Neural progenitor cell (in vitro differentiated cells): ENCODE measurements at regions not wholly inside any gene's neighbourhood (a gene's known extent, or its start where the extent isn't known, plus 50 kb on each side); places are given as distances from the start of the nearest gene placed in this dataset.

Source experiments
- DNase-seq: peaks from one replicate; pipeline ENCODE4 v3.0.0-alpha.2; 2016; ENCODE audit warnings: low spot score
- H2AFZ ChIP-seq: fragments of 200-600 bp; sonication (generic); replicated peaks from 2 replicates; pipeline ENCODE4 v1.6.1; 2016; ENCODE audit warnings: antibody characterized with exemption
- H3F3A ChIP-seq: fragments of 200-600 bp; sonication (generic); 2 replicates; pipeline ENCODE4 v1.6.1; 2016; ENCODE audit warnings: antibody characterized with exemption, low read depth
- H3K27ac ChIP-seq: fragments of 200-600 bp; sonication (generic); 2 replicates; pipeline ENCODE4 v1.5.1; 2016; ENCODE audit warnings: mild to moderate bottlenecking
- H3K27me3 ChIP-seq: fragments of 200-600 bp; sonication (generic); 2 replicates; pipeline ENCODE4 v1.6.1; 2016; ENCODE audit warnings: mild to moderate bottlenecking, moderate library complexity
- H3K36me3 ChIP-seq: fragments of 200-600 bp; sonication (generic); 2 replicates; pipeline ENCODE4 v1.5.1; 2016
- H3K4me1 ChIP-seq: fragments of 200-600 bp; sonication (generic); 2 replicates; pipeline ENCODE4 v1.6.1; 2016; ENCODE audit warnings: mixed run types
- H3K4me2 ChIP-seq: fragments of 200-600 bp; sonication (generic); 2 replicates; pipeline ENCODE4 v1.6.1; 2016
- H3K4me3 ChIP-seq: fragments of 200-600 bp; sonication (generic); 2 replicates; pipeline ENCODE4 v1.5.1; 2016
- H3K79me2 ChIP-seq: fragments of 200-600 bp; sonication (generic); 2 replicates; pipeline ENCODE4 v1.6.1; 2016; ENCODE audit warnings: low read depth
- H3K9ac ChIP-seq: fragments of 200-600 bp; sonication (generic); 2 replicates; pipeline ENCODE4 v1.6.1; 2016
- H3K9me3 ChIP-seq: fragments of 200-600 bp; sonication (generic); 2 replicates; pipeline ENCODE4 v1.5.1; 2016; ENCODE audit warnings: low read depth
- H4K20me1 ChIP-seq: fragments of 200-600 bp; sonication (generic); 2 replicates; pipeline ENCODE4 v1.6.1; 2016; ENCODE audit warnings: low read depth
- H3K27ac Mint-ChIP-seq: 3 replicates; pipeline ENCODE4 v1.8.0; 2021; ENCODE audit warnings: mixed read lengths
- H3K27me3 Mint-ChIP-seq: 2 replicates; pipeline ENCODE4 v1.8.0; 2022; ENCODE audit warnings: low read depth, mild to moderate bottlenecking, inconsistent platforms, moderate library complexity, mixed read lengths; ENCODE audit not compliant: insufficient read depth
- H3K36me3 Mint-ChIP-seq: 3 replicates; pipeline ENCODE4 v1.8.0; 2021; ENCODE audit warnings: mixed read lengths
- H3K4me1 Mint-ChIP-seq: 3 replicates; pipeline ENCODE4 v1.8.0; 2021; ENCODE audit warnings: mixed read lengths
- H3K4me3 Mint-ChIP-seq: 3 replicates; pipeline ENCODE4 v1.8.0; 2021; ENCODE audit warnings: mild to moderate bottlenecking, moderate library complexity, mixed read lengths
- H3K9me3 Mint-ChIP-seq: 3 replicates; pipeline ENCODE4 v1.8.0; 2020; ENCODE audit warnings: mixed read lengths
- CTCF ChIP-seq: fragments of 200-600 bp; sonication (generic); IDR thresholded peaks from 2 replicates; pipeline ENCODE4 v1.5.1; 2017; ENCODE audit warnings: antibody characterized with exemption, mild to moderate bottlenecking
- EZH2 ChIP-seq: fragments of 200-600 bp; sonication (generic); IDR thresholded peaks from 2 replicates; pipeline ENCODE4 v1.6.1; 2017; ENCODE audit warnings: antibody characterized with exemption, mild to moderate bottlenecking, moderate library complexity
- EZH2phosphoT487 ChIP-seq: fragments of 200-600 bp; sonication (generic); IDR thresholded peaks from 2 replicates; pipeline ENCODE4 v1.6.1; 2017; ENCODE audit warnings: antibody characterized with exemption

GRCh38 chr6:92072387-92072786, 1347.0 kb downstream of the EPHA7 start:
- Histone ChIP-seq H3K4me2 (no peak overlapping the region), H4K20me1 (no peaks in the 10 kb centered on the region), H3K79me2 (no peaks in the 10 kb centered on the region), H3K27ac (no peak overlapping the region), H3K27me3 (no peaks in the 10 kb centered on the region), H3K4me1 (no peaks in the 10 kb centered on the region), H3F3A (no peaks in the 10 kb centered on the region), H3K9ac (no peak overlapping the region), H3K36me3 (no peaks in the 10 kb centered on the region), H3K9me3 (no peaks in the 10 kb centered on the region), H3K4me3 (no peak overlapping the region), H2AFZ (no peak overlapping the region)
- Mint-ChIP-seq H3K4me1 (no peaks in the 10 kb centered on the region), H3K4me3 (no peak overlapping the region), H3K9me3 (no peaks in the 10 kb centered on the region), H3K36me3 (no peaks in the 10 kb centered on the region), H3K27me3 (no peaks in the 10 kb centered on the region), H3K27ac (no peak overlapping the region)
- DNase-seq, result no peak
- TF ChIP-seq EZH2, result no peak

GRCh38 chr6:92069781-92070180, 1349.6 kb downstream of the EPHA7 start:
- Histone ChIP-seq H2AFZ (no peak overlapping the region), H3K27me3 (no peaks in the 10 kb centered on the region), H3K27ac (no peak overlapping the region), H3K9me3 (no peaks in the 10 kb centered on the region), H3K4me3 (no peak overlapping the region), H3K36me3 (no peaks in the 10 kb centered on the region), H3K4me1 (no peaks in the 10 kb centered on the region), H3K79me2 (no peaks in the 10 kb centered on the region), H3K4me2 (no peak overlapping the region), H4K20me1 (no peaks in the 10 kb centered on the region), H3K9ac (no peak overlapping the region), H3F3A (no peaks in the 10 kb centered on the region)
- H3K4me1 Mint-ChIP-seq, result no peaks in the 10 kb centered on the region
- H3K27me3 Mint-ChIP-seq, result no peaks in the 10 kb centered on the region
- TF ChIP-seq EZH2phosphoT487 (no peak), EZH2 (no peak)
- H3K36me3 Mint-ChIP-seq, result no peaks in the 10 kb centered on the region
- H3K4me3 Mint-ChIP-seq, result no peak overlapping the region
- no peak overlapping the region for H3K27ac Mint-ChIP-seq
- DNase-seq, result no peak
- H3K9me3 Mint-ChIP-seq, result no peaks in the 10 kb centered on the region

GRCh38 chr6:92052513-92052912, 1366.8 kb downstream of the EPHA7 start:
- no peak overlapping the region for H3K27ac Mint-ChIP-seq
- H3K9me3 ChIP-seq, result no peaks in the 10 kb centered on the region
- no peaks in the 10 kb centered on the region for H3K27me3 ChIP-seq
- no peak overlapping the region for H3K4me3 Mint-ChIP-seq
- H4K20me1 ChIP-seq, result no peaks in the 10 kb centered on the region
- H3K79me2 ChIP-seq, result no peaks in the 10 kb centered on the region
- H3K9me3 Mint-ChIP-seq, result no peaks in the 10 kb centered on the region
- no peak overlapping the region for H3K27ac ChIP-seq
- no peak overlapping the region for H3K9ac ChIP-seq
- no peak overlapping the region for H2AFZ ChIP-seq
- H3F3A ChIP-seq, result no peaks in the 10 kb centered on the region
- H3K36me3 Mint-ChIP-seq, result peaks cover 1% of the 10 kb centered on the region
- H3K4me3 ChIP-seq, result no peak overlapping the region
- H3K27me3 Mint-ChIP-seq, result no peaks in the 10 kb centered on the region
- no peaks in the 10 kb centered on the region for H3K4me1 ChIP-seq
- H3K36me3 ChIP-seq, result no peaks in the 10 kb centered on the region
- peaks cover 20% of the 10 kb centered on the region for H3K4me1 Mint-ChIP-seq
- H3K4me2 ChIP-seq, result no peak overlapping the region
- no peak for TF ChIP-seq EZH2phosphoT487
- no peak for TF ChIP-seq CTCF
- TF ChIP-seq EZH2, result no peak
- DNase-seq, result no peak

- Histone ChIP-seq H3K27ac (no peak overlapping the region), H3F3A (no peaks in the 10 kb centered on the region), H3K9me3 (no peaks in the 10 kb centered on the region), H3K4me1 (no peaks in the 10 kb centered on the region), H3K79me2 (no peaks in the 10 kb centered on the region), H3K9ac (no peak overlapping the region), H3K4me3 (no peak overlapping the region), H4K20me1 (no peaks in the 10 kb centered on the region), H2AFZ (no peak overlapping the region), H3K36me3 (no peaks in the 10 kb centered on the region), H3K27me3 (no peaks in the 10 kb centered on the region), H3K4me2 (no peak overlapping the region)
- H3K27ac Mint-ChIP-seq, result peak overlapping the region; percentile 14
- no peaks in the 10 kb centered on the region for H3K36me3 Mint-ChIP-seq
- peaks cover 31% of the 10 kb centered on the region for H3K4me1 Mint-ChIP-seq
- H3K4me3 Mint-ChIP-seq, result no peak overlapping the region
- H3K27me3 Mint-ChIP-seq, result no peaks in the 10 kb centered on the region
- no peak for DNase-seq
- TF ChIP-seq CTCF (no peak), EZH2phosphoT487 (no peak), EZH2 (no peak)
- H3K9me3 Mint-ChIP-seq, result no peaks in the 10 kb centered on the region
These were observed 1369.1 kb downstream of the EPHA7 start for GRCh38 chr6:92050216-92050615.
